Mesenchymal stem cell (in vitro differentiated cells and primary cell): ENCODE measurements at regions not wholly inside any gene's neighbourhood (a gene's known extent, or its start where the extent isn't known, plus 50 kb on each side); places are given as distances from the start of the nearest gene placed in this dataset.

Source experiments
- DNase-seq: peaks from one replicate; pipeline ENCODE4 v3.0.0-alpha.2; 2013
- H2AFZ ChIP-seq: one replicate; pipeline ENCODE4 v1.6.1; 2013; ENCODE audit warnings: low read depth, mild to moderate bottlenecking, control low read depth, inconsistent platforms, low read length, moderate library complexity
- H2AK5ac ChIP-seq: 2 replicates; pipeline ENCODE4 v1.6.1; 2013; ENCODE audit warnings: low read length, moderate library complexity, mild to moderate bottlenecking, inconsistent platforms; ENCODE audit not compliant: severe bottlenecking
- H2BK120ac ChIP-seq: one replicate; pipeline ENCODE4 v1.6.1; 2013; ENCODE audit warnings: low read depth, mild to moderate bottlenecking, inconsistent platforms, low read length, moderate library complexity
- H2BK12ac ChIP-seq, 2 experiments: one replicate each; pipeline ENCODE4 v1.6.1; 2013; ENCODE audit warnings: inconsistent platforms in 2 of 2, low read length in 2 of 2, mild to moderate bottlenecking in 2 of 2, moderate library complexity in 2 of 2, control low read depth in 1 of 2
- H2BK15ac ChIP-seq: one replicate; pipeline ENCODE4 v1.6.1; 2013; ENCODE audit warnings: mild to moderate bottlenecking, low read depth, inconsistent platforms; ENCODE audit not compliant: poor library complexity, severe bottlenecking
- H2BK5ac ChIP-seq: 2 replicates; pipeline ENCODE4 v1.6.1; 2013; ENCODE audit warnings: low read depth, mild to moderate bottlenecking, low read length, control low read depth, inconsistent platforms; ENCODE audit not compliant: poor library complexity, severe bottlenecking
- H3K14ac ChIP-seq, 2 experiments: one replicate each; pipeline ENCODE4 v1.6.1; 2013; ENCODE audit warnings: inconsistent platforms in 2 of 2, low read length in 2 of 2, control low read depth in 1 of 2, mild to moderate bottlenecking in 1 of 2, moderate library complexity in 1 of 2
- H3K18ac ChIP-seq, 2 experiments: one replicate each; pipeline ENCODE4 v1.6.1; 2013; ENCODE audit warnings: inconsistent platforms in 2 of 2, low read length in 2 of 2, control low read depth in 1 of 2, low read depth in 1 of 2, mild to moderate bottlenecking in 1 of 2
- H3K23ac ChIP-seq, 2 experiments: one replicate each; pipeline ENCODE4 v1.6.1; 2013; ENCODE audit warnings: inconsistent platforms in 2 of 2, low read length in 2 of 2, mild to moderate bottlenecking in 2 of 2, moderate library complexity in 2 of 2, control low read depth in 1 of 2
- H3K27ac ChIP-seq: 2 replicates; pipeline ENCODE4 v1.5.1; 2013; ENCODE audit warnings: mild to moderate bottlenecking, moderate library complexity, low read length, control low read depth, inconsistent platforms; ENCODE audit not compliant: poor library complexity, severe bottlenecking
- H3K27me3 ChIP-seq, 2 experiments: 2 replicates each; pipeline versions ENCODE4 v1.6.1 to v1.7.0; 2013; ENCODE audit warnings: low read length in 2 of 2, mild to moderate bottlenecking in 2 of 2, moderate library complexity in 2 of 2, control low read depth in 1 of 2, inconsistent platforms in 1 of 2; ENCODE audit not compliant: control insufficient read depth in 1 of 2, insufficient read depth in 1 of 2
- H3K36me3 ChIP-seq, 2 experiments: 2 replicates each; pipeline versions ENCODE4 v1.6.1 to v1.7.0; 2013; ENCODE audit warnings: low read length in 2 of 2, control low read depth in 1 of 2, inconsistent platforms in 1 of 2, low read depth in 1 of 2, mild to moderate bottlenecking in 1 of 2; ENCODE audit not compliant: insufficient read depth in 2 of 2, control insufficient read depth in 1 of 2
- H3K4ac ChIP-seq, 2 experiments: one replicate each; pipeline ENCODE4 v1.6.1; 2013; ENCODE audit warnings: inconsistent platforms in 2 of 2, low read length in 2 of 2, mild to moderate bottlenecking in 2 of 2, moderate library complexity in 2 of 2, control low read depth in 1 of 2, low read depth in 1 of 2
- H3K4me1 ChIP-seq: 2 replicates; pipeline ENCODE4 v1.6.1; 2013; ENCODE audit warnings: low read depth, low read length, control low read depth; ENCODE audit not compliant: control insufficient read depth, insufficient read depth
- H3K4me2 ChIP-seq: 2 replicates; pipeline ENCODE4 v1.6.1; 2013; ENCODE audit warnings: low read length, mild to moderate bottlenecking, inconsistent platforms; ENCODE audit not compliant: poor library complexity, severe bottlenecking
- H3K4me3 ChIP-seq, 2 experiments: 2 replicates each; pipeline versions ENCODE4 v1.5.1 to v1.7.0; 2013; ENCODE audit warnings: low read length in 2 of 2, mild to moderate bottlenecking in 2 of 2, control low read depth in 1 of 2, low read depth in 1 of 2; ENCODE audit not compliant: insufficient read depth in 1 of 2
- H3K79me1 ChIP-seq: replicated peaks from 2 replicates; pipeline ENCODE4 v1.6.1; 2013; ENCODE audit warnings: mild to moderate bottlenecking, control low read depth, low read length, inconsistent platforms; ENCODE audit not compliant: poor library complexity, severe bottlenecking
- H3K9ac ChIP-seq: 2 replicates; pipeline ENCODE4 v1.7.0; 2013; ENCODE audit warnings: mild to moderate bottlenecking, low read length, moderate library complexity
- H3K9me3 ChIP-seq: 2 replicates; pipeline ENCODE4 v1.7.0; 2013; ENCODE audit warnings: mild to moderate bottlenecking, low read length; ENCODE audit not compliant: control insufficient read depth
- H4K8ac ChIP-seq: one replicate; pipeline ENCODE4 v1.6.1; 2013; ENCODE audit warnings: inconsistent platforms, mild to moderate bottlenecking, low read length, moderate library complexity
- H4K91ac ChIP-seq: one replicate; pipeline ENCODE4 v1.6.1; 2013; ENCODE audit warnings: mild to moderate bottlenecking, low read length, inconsistent platforms
- WGBS: methylation state at CpG from one replicate; pipeline ENCODE4 v1.1.7; 2013; ENCODE audit warnings: mixed read lengths; 5-methylcytosine and 5-hydroxymethylcytosine counted together

GRCh38 chr1:93013145-93014065, 52.1 kb upstream of the DIPK1A start:
- Histone ChIP-seq H3K9me3 (no peaks in the 10 kb centered on the region), H2AFZ (no peak overlapping the region), H2AK5ac (no peak overlapping the region), H3K23ac (no peak overlapping the region), H3K27me3 (peaks cover 0 to 3% of the 10 kb centered on the region in 2 experiments), H3K18ac (no peak overlapping the region), H3K4me1 (no peaks in the 10 kb centered on the region), H3K36me3 (no peaks in the 10 kb centered on the region), H2BK12ac (no peak overlapping the region), H3K9ac (no peak overlapping the region), H3K27ac (no peak overlapping the region), H2BK15ac (no peak overlapping the region), H4K8ac (no peak overlapping the region), H3K79me1 (no peaks in the 10 kb centered on the region), H3K4ac (no peak overlapping the region), H3K14ac (no peak overlapping the region), H3K4me3 (no peak overlapping the region), H2BK5ac (no peak overlapping the region), H2BK120ac (no peak overlapping the region), H3K4me2 (no peak overlapping the region), H4K91ac (no peak overlapping the region)
- 89% methylated on average over 4 of the region's 4 CpGs for WGBS
- no peak for DNase-seq

GRCh38 chr1:93014168-93014567, 52.9 kb upstream of the DIPK1A start:
- Histone ChIP-seq H3K14ac (no peak overlapping the region), H3K4me2 (no peak overlapping the region), H2BK12ac (no peak overlapping the region), H3K27ac (no peak overlapping the region), H2BK15ac (no peak overlapping the region), H4K8ac (no peak overlapping the region), H3K9me3 (no peaks in the 10 kb centered on the region), H3K4ac (no peak overlapping the region), H3K18ac (no peak overlapping the region), H3K79me1 (no peaks in the 10 kb centered on the region), H2AK5ac (no peak overlapping the region), H3K4me3 (no peak overlapping the region), H3K23ac (no peak overlapping the region), H2AFZ (no peak overlapping the region), H3K9ac (no peak overlapping the region), H4K91ac (no peak overlapping the region), H3K27me3 (peaks cover 0 to 8% of the 10 kb centered on the region in 2 experiments), H2BK120ac (no peak overlapping the region), H3K36me3 (no peaks in the 10 kb centered on the region), H3K4me1 (no peaks in the 10 kb centered on the region), H2BK5ac (no peak overlapping the region)
- WGBS: 63% methylated on average over 2 of the region's 2 CpGs
- no peak for DNase-seq

DNA sequence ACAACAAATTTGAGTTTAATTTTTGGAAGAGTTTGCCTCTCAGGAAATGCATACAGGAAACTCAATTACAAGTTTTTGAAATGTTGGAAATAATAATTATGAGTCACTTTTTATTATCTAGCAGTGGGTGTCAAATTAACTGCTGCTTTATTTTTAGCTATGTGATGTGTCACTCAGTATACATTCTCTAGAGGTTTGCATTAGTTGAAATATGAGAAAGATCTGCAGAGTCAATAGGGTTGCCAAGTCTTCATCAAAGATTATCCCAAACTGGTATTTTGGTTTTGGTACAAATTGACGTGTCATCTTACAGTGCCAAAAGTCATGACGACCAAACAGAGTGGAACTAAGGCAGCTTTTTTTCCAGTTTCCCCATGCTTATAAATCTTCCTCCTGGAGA, 54.3 kb upstream of the DIPK1A start:
- no peaks in the 10 kb centered on the region for H3K4me1 ChIP-seq
- peaks cover 4 to 15% of the 10 kb centered on the region in 2 experiments for H3K27me3 ChIP-seq
- H3K4me3 ChIP-seq: peak overlapping the region in 1 of 2 experiments; percentile 49
- no peak overlapping the region for H3K14ac ChIP-seq
- H3K4me2 ChIP-seq: no peak overlapping the region
- no peak overlapping the region for H2BK12ac ChIP-seq
- H3K9ac ChIP-seq: peak overlapping the region; percentile 1
- H3K9me3 ChIP-seq: no peaks in the 10 kb centered on the region
- H3K23ac ChIP-seq: no peak overlapping the region
- no peak overlapping the region for H2BK5ac ChIP-seq
- no peak overlapping the region for H4K8ac ChIP-seq
- no peak for DNase-seq
- H3K18ac ChIP-seq: no peak overlapping the region
- no peak overlapping the region for H2BK120ac ChIP-seq
- H4K91ac ChIP-seq: no peak overlapping the region
- H3K4ac ChIP-seq: no peak overlapping the region
- no peak overlapping the region for H3K27ac ChIP-seq
- no peaks in the 10 kb centered on the region for H3K79me1 ChIP-seq
- no peak overlapping the region for H2AFZ ChIP-seq
- no peaks in the 10 kb centered on the region for H3K36me3 ChIP-seq
- H2AK5ac ChIP-seq: no peak overlapping the region
- WGBS: 88% methylated on average over 2 of the region's 2 CpGs
- H2BK15ac ChIP-seq: no peak overlapping the region

- H2AK5ac ChIP-seq: no peak overlapping the region
- peaks cover 4 to 15% of the 10 kb centered on the region in 2 experiments for H3K27me3 ChIP-seq
- H3K14ac ChIP-seq: no peak overlapping the region
- 68% methylated on average over 4 of the region's 4 CpGs for WGBS
- no peaks in the 10 kb centered on the region for H3K36me3 ChIP-seq
- no peak overlapping the region for H3K18ac ChIP-seq
- H3K27ac ChIP-seq: no peak overlapping the region
- H3K23ac ChIP-seq: no peak overlapping the region
- H2BK15ac ChIP-seq: no peak overlapping the region
- no peak overlapping the region for H3K4me2 ChIP-seq
- H3K9me3 ChIP-seq: no peaks in the 10 kb centered on the region
- no peaks in the 10 kb centered on the region for H3K4me1 ChIP-seq
- H3K79me1 ChIP-seq: no peaks in the 10 kb centered on the region
- no peak overlapping the region for H4K8ac ChIP-seq
- H3K4me3 ChIP-seq: peak overlapping the region in 1 of 2 experiments; percentile 49
- peak; percentile 22 for DNase-seq
- no peak overlapping the region for H3K4ac ChIP-seq
- H3K9ac ChIP-seq: peak overlapping the region; percentile 1
- no peak overlapping the region for H2AFZ ChIP-seq
- H4K91ac ChIP-seq: no peak overlapping the region
- no peak overlapping the region for H2BK120ac ChIP-seq
- no peak overlapping the region for H2BK12ac ChIP-seq
- H2BK5ac ChIP-seq: no peak overlapping the region
These were observed 54.9 kb upstream of the DIPK1A start for GRCh38 chr1:93016171-93016570.
